ENCODE measurements at regions not wholly inside any gene's neighbourhood (a gene's known extent, or its start where the extent isn't known, plus 50 kb on each side); places are given as distances from the start of the nearest gene placed in this dataset.
"Not testable (repeated sequence)": the region's sequence is repeated elsewhere in the genome, so short reads cannot be mapped to it uniquely, and the experiment has no call there.

DNA sequence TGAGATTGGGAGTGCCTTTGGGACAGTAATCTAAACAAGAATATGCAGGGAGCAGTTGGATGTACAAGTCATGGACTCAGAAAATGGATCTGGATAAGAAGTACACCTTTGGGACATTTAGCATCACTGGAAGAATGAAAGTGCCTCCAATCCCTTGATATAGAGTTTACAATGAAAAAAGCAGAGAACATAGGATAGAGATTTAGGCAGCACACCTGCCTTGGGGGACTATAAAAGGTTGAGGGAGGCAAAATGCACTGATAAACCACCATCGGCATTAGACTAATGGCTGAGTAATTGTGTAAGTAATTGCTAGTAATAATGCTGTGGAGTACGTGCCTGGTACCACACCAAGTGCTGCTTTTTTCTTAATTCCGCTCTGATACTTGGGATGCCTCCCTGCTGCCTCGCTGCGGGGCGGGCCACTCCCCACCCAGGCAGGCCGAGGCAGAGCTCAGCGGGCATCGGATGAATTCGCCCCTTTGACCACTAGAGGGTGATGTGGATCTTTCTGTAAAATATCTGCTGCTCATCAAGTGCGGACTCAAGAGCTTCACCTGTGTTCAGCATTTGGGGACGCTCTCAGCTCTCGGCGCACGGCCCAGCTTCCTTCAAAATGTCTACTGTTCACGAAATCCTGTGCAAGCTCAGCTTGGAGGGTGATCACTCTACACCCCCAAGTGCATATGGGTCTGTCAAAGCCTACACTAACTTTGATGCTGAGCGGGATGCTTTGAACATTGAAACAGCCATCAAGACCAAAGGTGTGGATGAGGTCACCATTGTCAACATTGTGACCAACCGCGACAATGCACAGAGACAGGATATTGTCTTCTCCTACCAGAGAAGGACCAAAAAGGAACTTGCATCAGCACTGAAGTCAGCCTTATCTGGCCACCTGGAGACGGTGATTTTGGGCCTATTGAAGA lies 99.9 kb downstream of the ANKRD18B start:
- peak; percentile 73 for DNase-seq

DNA sequence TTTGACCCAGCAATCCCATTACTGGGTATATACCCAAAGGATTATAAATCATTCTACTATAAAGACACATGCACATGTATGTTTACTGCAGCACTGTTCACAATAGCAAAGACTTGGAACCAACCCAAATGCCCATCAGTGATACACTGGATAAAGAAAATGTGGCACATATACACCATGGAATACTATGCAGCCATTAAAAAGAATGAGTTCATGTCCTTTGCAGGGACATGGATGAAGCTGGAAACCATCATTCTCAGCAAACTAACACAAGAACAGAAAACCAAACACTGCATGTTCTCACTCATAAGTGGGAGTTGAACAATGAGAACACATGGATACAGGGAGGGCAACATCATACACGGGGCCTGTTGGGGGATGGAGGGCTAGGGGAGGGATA lies 104.3 kb downstream of the ANKRD18B start:
- not testable (repeated sequence) for DNase-seq

DNA sequence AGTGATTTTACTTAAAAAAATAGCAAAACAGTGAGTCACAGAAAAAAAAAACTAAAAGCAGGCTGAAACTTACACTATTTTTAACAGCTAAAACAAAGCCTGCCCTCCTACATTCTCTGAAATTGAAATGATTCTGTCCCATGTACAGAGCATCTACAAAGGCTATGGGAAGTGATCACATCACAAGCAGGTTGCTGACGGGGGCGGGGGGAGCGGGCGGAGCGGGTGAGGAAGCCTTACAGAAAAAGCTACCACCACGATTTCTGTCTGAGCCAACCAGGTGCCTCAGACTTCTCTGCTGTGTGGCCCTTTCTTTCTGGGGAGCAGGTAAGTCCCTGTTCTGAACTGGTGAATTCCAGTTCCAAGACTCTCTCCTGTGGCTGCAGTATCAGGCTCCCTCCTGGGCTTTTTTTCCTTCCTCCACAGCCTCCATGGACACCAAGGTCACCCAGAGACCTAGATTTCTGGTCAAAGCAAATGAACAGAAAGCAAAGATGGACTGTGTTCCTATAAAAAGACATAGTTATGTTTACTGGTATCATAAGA lies 104.9 kb downstream of the ANKRD18B start:
- DNase-seq, result no peak

DNA sequence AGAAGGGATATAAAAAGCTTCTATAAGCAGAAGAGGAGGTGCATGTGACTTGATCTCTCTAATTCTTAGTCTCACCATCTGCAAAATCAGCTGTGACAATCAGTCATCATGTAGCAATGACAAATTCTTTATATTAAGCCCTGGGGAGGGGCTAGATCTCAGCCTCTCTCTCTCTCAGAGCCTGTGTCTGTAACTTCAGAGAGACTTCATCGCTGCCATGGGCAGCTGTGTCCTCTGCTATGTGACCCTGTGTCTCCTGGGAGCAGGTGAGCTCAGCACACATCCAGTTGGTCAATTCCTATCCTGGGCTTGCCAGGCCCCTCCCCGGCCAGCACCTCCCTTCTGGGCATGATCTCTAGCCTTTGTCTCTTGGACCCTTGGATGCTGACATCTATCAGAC lies 109.6 kb downstream of the ANKRD18B start:
- DNase-seq, result no peak

DNA sequence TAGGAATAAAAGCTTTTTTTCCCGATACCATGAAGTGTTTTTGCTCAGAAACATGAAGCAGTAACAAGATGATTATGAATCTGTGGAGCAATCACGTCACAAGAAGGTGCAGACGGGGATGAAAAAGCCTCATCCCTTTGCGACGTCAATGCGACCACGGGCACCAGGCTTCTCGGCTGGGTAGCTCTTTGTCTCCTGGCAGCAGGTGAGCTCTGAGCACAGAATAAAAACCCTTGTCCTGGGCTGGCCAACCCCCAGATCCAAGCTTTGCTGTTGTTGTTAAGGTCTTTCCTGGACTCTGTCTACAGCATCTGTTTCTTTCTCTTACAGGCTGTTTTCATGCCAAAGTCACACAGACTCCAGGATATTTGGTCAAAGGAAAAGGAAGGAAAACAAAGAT lies 113.8 kb downstream of the ANKRD18B start:
- no peak for DNase-seq

DNA sequence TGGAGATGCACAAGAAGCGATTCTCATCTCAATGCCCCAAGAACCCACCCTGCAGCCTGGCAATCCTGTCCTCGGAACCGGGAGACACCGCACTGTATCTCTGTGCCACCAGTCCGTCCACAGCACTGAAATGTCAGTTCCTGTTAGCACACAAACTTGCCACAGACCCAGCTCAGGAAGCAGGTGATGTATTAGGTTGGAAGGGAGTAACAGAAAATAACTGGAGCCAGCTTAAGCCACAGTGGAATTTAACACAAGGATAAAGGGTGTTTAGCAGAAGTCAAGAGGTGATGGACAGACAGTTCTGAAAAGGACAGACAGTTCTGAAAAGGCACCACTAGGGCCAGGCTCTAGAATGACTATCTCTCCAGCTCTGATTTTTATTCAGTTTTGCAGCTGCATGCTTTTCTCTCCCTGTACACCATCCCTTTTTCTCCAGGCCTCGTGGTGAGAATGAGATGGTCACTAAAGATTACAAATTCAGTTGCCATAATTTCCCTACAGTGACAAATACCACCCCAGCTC lies 114.4 kb downstream of the ANKRD18B start:
- no peak for DNase-seq

DNA sequence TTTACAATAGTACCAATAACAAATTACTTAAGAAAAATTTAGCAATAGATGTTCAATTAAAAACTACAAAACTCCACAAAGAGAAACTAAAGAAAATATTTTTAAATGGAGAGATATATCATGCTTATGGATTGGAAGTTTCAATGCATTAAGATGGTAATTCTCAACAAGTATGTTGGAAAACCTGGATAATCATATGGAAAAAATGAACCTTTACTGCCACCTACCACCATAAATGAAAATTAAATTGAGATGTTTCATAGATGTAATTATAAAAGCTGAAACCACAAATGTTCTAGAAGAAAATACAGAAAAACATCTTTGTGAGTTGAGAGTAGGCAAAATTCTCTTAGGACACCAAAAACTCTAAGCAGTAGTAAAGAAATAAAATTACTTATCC lies 121.7 kb downstream of the ANKRD18B start:
- no peak for DNase-seq

DNA sequence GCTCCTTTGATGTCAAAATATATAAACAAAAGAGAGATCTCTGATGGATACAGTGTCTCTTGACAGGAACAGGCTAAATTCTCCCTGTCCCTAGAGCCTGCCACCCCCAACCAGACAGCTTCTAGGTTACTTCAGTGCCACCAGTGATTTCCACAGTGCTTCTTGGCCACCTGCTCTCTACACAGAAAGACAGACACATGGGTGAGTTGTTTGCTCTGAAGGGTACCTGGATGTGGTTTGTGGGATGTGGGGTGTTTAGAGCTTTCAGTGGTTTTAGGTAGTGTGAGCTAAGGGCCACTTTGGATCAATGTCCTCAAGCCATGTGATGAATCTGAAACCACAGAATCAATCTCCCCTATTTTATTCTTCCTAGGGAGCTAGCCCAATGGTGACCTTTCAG lies 125.4 kb downstream of the ANKRD18B start:
- DNase-seq, result no peak

DNA sequence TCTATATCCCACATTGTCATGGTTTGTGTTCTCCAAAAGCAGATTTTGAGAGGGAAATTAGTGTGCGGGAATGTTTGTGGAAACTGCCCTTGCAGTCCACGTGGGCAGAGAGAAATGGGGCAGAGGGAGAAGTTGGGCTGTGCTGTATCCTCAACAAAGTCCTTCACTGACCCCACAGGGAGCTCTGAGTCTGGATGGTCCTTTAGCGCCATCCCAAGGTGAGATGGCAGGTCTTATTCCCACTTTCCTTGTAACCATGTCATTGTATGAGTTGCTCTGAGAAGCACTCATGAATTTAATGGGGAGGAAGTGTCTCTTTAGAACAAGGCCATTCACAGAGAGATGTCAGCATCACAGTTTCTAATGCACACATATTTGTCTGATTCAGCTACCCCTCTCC lies 127.1 kb downstream of the ANKRD18B start:
- no peak for DNase-seq

DNA sequence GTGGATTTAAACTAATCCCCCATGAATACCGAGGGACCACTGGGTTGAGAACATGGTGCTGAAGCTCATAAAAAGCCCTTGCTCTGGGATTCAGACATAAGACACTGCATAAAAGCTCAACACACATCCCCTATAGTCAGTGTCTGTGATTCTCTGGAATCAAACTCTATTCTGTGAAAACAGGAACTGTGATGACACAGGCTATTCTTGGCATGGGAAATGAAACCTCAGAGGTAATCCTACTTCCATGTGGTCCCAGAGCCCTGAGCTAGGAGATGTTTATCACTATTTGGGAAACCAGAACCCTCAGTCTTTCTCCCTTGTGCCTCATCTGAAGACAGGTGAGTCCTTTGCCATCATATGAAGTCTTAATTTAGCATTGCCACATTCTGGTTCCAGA lies 135.4 kb upstream of the PRSS3 start:
- no peak for DNase-seq

DNA sequence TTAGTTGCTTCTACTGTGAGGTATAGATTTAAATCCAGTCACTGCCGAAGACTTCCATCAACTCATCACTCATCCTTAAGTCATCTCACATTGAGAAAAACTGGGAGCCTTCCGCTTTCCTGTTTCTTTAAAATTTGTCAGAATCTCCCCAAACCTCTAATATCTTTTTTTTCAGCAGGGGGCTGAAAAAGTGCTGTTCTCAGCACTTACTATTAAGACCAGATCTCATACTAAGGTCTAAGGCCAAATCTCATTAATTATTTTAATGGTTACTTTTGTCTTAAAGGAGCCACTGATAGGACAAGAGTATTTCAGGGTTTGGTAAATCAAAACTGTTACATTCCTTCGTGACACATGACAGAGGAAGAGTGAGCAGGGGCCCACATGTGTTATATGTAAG lies 134.6 kb upstream of the PRSS3 start:
- DNase-seq, result no peak

DNA sequence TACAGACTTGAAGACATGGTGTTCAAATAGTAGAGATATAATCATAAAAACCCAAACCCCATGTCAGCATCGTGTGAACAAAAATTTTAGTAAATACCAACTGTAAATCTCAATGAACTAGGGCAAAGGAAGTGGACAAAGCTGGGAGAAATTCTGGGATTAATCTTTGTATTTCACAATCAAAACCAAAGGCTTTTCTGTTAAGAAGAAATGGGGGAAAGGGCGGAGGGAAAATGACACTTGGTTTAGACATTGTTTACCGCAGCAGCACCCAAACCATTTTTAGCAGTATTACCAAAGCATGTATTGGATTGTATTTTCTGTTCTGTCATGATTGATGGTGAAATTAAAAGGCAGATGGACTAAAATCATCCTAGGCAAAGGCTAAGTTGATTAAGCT lies 134.2 kb upstream of the PRSS3 start:
- DNase-seq, result no peak

DNA sequence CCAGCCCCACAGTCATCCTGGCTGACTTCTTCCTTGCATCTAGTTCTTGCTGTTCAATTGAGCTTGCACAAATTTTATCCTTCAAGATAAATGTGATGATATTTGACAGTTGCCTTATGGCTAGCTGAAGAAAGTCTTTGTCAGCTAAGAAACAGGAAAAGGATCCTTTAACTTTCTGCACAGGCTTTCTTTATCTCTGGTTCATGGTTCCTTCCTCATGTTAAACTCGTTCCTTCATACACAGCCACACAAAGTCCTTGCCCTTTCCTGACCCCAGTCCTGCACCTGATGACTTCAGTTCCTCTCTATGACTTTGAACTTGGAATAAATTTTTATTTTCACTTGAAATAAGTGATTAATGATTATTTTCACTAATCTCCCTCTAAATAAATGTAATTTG lies 132.5 kb upstream of the PRSS3 start:
- no peak for DNase-seq

DNA sequence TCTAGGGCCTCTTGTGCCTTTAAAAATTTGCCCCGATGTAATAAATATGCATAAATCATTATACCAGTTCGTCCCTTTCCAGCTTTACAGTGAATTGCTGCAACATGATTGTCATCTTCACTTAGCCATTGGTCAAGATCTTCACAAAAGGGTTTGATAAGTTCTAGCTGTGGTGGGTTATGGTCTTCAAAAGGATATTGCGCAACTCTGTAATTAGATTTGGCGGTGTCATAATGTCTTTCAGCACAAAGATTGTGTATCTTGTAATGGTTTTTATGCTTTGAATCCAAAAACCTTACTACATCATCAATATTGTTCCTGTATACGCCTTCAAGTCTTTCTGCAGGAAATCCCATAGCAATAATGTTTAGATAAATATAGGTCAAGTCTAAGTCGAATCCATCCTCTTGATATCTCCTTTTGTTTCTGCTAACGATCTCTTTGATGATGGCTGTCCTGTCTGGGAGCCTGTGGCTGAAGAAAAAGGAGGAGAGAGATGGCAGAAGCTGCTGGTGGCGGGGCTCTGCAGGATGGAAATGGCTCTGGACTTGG lies 119.1 kb upstream of the PRSS3 start:
- DNase-seq, result peak; percentile 44

DNA sequence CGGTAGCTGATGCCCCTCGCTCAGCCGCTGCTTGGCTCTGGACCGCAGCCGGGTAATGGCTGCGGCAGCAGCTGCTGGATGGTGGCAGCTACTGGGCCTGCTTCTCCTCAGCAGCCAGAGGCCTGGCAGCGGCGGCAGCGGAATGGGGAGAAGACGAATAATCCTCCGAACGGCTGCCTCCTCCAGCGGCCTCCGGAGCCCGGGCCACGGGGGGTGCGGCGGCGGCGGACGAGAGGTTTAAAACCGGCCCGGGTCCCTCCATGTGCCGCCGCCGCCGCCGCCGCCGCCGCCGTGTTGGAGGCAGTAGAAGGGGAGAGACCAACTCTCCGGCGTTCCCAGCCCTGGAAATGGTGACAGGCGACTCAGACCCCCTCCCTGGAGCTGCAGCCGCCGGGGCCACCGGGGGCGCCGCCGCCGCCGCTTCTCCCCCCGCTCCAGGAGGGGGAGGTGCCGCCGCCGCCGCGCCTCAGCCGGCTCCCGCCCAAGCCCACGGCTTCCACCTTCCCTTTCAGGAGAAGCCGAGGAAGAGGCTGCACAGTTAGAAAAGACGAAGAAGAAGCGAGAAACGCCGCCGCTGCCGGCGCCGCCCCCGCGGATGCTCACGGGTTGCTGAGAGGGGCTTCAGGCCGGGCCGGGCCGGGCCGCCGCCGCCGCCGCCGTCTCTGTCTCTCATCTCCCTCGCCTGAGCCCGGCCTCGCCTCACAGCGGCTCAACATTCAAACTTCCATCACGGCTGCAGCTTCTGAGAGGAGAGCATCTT lies 118.4 kb upstream of the PRSS3 start:
- DNase-seq, result peak; percentile 44

DNA sequence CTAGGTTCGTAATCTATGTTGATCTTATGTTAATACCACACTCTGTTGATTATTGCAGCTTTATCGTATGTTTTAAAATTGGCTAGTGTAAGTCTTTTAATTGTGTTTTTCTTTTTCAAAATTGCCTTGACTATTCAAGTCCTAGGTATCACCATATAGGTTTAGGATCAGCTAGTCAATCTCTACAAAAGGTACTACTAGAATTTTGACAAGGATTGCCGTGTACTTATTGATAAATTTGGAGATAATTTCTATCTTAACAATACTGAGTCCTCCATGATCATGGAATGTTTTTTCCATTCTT lies 117.9 kb upstream of the PRSS3 start:
- no peak for DNase-seq

DNA sequence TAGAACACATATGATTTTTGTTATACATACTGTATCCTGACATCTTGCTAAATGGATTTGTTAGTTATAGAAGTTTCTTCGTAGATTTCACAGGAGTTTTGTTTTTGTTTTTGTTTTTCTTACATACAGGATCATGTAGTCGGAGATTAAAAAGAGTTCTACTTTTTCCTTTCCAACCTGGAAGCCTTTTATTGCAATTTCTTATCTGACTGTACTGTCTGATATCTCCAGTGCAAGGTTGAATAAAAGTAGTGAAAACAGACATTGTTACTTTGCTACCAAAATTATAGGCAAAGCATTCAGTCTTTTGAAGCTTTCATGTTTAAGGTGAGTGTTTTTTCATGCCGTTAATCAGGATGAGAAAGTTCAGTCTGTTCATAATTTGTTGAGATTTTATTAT lies 117.4 kb upstream of the PRSS3 start:
- DNase-seq, result no peak

DNA sequence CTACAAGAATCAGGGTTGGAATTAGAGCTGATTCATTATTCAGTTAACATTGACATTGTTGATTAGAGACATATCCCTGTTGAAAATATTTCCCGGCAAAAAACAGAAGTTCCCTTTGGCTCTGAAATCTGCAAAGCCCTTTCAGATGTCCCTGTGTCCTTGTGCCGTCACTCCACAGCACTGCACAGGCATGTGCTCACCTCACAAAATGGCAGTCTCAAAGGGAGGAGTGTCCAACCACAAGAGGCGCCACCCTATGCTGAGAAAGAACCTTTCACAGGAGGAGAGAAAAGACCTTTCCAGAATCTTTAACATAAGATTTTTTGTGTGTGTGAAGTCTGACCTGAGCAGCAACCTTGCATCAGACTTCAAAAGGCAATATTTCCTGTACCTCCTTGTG lies 112.8 kb upstream of the PRSS3 start:
- DNase-seq, result no peak

DNA sequence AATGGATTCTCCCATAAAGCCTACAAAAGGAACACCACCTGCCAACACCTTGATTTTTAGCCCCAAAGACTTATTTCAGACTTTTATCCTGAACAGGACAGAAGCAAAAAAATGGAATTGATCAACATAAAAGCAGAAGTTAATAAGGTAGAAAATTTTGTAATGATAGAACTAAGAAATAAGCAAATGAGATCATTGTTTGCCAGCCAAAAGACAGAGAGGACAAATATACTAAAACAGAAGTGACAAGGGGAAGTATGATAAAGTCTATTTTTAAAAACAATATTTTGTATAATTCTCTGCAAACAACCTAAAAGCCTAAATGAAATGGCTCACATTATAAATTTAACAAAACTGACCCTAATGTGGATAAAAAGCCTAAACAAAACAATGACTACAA lies 110.5 kb upstream of the PRSS3 start:
- no peak for DNase-seq

DNA sequence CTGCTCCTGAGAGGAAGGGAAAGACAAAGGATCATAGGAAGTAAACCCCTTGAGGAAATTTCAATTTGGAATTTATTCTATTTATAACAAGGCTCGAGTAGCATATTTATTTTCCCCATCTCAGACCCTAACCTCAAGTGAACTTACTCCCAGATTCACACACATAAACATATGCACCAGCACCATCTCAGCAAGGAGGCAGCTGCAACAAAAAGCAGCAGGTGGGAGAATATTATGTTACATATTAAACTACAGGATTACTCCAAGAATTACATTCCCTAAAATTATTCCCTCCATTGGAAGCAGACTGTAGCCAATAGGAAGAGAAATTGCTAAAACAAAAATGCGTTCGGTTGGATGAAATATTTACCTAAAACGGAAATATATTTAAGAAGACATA lies 108.4 kb upstream of the PRSS3 start:
- DNase-seq, result peak; percentile 6

DNA sequence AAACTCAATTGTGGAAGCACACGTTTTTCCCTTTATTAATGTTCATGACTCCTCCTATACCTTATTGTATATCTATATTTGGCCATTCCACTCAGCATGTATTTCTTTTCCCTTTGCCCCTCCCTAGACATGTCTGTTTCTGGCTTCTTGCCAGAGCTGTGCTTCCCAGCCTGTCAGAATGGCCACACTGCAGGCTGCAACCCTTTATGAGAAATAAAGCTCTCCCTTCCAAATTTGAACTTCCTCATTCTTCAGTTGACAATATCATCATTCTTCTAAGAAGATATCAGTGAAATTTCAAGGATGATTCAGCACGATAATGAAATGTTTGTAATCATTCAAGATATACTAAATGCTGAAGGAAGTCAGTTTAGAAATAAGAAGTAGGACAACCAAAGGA lies 107.6 kb upstream of the PRSS3 start:
- DNase-seq, result peak; percentile 6

DNA sequence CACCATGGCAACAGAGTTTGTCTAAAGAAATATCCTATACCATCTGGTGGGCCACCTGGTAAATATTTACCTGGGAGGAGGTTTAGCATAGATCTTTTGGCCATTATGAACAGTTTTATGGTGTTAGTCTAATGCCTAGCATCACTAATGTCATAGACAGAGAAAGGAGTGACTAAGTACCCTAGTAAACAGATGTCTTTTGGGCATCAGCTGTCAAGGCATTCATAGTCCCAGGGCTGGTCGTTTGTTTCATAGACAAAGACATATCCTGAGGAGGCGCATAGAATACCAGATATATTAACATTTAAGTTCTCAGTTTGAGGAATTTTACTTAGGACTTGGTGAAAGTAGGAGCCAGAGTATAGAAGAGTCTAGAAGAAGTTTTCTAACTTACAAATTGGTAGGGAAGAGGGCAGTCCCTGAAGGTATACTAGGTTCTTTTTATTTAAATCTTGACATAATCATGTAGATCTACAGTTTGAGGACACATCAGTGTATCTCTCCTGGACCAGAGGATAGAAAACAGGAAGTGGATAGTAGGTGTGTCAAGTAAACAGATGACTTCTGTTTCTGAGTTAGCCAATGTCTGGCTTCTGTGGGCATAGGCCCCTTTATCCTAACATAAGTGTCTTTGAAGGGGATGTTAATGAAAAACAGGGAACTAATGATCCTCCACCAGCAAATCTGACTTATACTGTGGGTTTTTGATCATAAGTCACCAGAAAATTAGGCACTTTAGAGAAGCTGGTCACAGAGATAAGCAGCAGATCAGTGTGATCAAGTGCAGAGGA lies 105.0 kb upstream of the PRSS3 start:
- no peak for DNase-seq

DNA sequence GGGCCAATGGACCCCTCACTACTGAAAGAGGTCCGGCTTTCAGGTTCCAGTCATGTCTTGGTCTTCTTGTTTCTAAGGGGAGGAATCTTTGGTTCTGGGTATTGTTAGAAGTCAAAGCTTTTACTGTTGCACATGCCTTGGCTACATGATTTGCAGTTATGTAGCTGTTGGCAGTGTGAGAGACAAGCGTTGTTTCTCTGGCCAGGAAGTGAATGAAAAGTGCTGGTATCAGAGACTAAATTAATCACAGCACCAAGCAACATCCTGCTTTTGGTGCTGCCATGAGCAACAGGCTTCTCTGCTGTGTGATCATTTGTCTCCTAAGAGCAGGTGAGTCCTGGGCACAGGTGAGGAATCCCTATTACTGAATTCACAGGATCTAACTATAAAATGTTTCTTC lies 100.1 kb upstream of the PRSS3 start:
- no peak for DNase-seq

All from NCI-H1694 treated with DMSO at 0.1 percent for 48 hours (cell line).